ENCODE measurements at regions not wholly inside any gene's neighbourhood (a gene's known extent, or its start where the extent isn't known, plus 50 kb on each side); places are given as distances from the start of the nearest gene placed in this dataset.

GRCh38 chr4:139607502-139608060 is 51.6 kb upstream of the SETD7 start:
- no peak for TF ChIP-seq USF2 (CRISPR knock-in tag; IDR thresholded peaks at IDR 0.05)
- TF ChIP-seq TOE1 (IDR thresholded peaks at IDR 0.05; ENCODE audit: borderline replicate concordance) = no peak
- TF ChIP-seq TOE1 (CRISPR knock-in tag; IDR thresholded peaks at IDR 0.05; ENCODE audit: borderline replicate concordance, low read depth) = no peak
- TF ChIP-seq HCFC1 (IDR thresholded peaks at IDR 0.05; ENCODE audit: low read depth, low read length) = no peak

All from K562 (cell line).